HG02852 (cell line): ENCODE measurements at regions not wholly inside any gene's neighbourhood (a gene's known extent, or its start where the extent isn't known, plus 50 kb on each side); places are given as distances from the start of the nearest gene placed in this dataset.
"Not testable (repeated sequence)": the region's sequence is repeated elsewhere in the genome, so short reads cannot be mapped to it uniquely, and the experiment has no call there.

ENCODE experiments used
- ATAC-seq: cut with Tn5 transposase; IDR thresholded peaks from one replicate; pipeline ENCODE4 v1.9.1; 2021; ENCODE audit warnings: mild to moderate bottlenecking, moderate library complexity; ENCODE audit not compliant: unreplicated experiment

DNA sequence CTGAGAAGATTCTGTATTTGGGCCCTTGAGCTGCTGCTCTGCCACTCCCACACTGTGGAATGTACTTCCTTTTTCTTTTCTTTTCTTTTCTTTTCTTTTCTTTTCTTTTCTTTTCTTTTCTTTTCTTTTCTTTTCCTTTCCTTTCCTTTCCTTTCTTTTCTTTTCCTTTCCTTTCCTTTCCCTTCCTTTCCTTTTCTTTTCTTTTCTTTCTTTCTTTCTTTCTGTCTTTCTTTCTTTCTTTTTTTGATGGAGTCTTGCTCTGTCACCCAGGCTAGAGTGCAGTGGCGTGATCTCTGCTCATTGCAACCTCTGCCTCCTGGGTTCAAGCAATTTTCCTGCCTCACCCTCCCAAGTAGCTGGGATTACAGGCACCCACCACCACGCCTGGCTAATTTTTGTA is 89.8 kb downstream of the DNAAF6 start:
- ATAC-seq: not testable (repeated sequence)

GRCh38 chrX:107298276-107298675 is 91.9 kb downstream of the DNAAF6 start:
- ATAC-seq: no peak

GRCh38 chrX:107301253-107301652 is 94.8 kb downstream of the DNAAF6 start:
- ATAC-seq: no peak

DNA sequence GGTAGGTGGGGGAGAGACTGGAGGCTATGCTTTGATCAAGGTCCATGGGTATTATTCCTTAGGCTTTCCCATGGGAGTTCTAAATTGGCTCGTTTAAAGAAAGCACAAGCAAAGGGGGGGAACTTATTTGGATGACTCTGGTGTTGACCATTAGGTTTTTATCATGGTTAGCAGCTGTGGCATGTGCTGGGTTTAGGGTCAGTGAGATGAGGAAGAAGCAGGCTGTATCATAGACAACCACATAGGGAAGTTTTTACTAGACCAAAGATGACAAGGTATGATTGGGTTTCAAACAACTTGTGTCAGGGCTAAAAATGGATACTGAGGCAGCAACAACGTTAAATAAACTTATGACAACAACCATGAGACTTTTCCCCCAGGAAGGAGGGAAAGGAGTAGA is 97.7 kb downstream of the DNAAF6 start:
- ATAC-seq: no peak

DNA sequence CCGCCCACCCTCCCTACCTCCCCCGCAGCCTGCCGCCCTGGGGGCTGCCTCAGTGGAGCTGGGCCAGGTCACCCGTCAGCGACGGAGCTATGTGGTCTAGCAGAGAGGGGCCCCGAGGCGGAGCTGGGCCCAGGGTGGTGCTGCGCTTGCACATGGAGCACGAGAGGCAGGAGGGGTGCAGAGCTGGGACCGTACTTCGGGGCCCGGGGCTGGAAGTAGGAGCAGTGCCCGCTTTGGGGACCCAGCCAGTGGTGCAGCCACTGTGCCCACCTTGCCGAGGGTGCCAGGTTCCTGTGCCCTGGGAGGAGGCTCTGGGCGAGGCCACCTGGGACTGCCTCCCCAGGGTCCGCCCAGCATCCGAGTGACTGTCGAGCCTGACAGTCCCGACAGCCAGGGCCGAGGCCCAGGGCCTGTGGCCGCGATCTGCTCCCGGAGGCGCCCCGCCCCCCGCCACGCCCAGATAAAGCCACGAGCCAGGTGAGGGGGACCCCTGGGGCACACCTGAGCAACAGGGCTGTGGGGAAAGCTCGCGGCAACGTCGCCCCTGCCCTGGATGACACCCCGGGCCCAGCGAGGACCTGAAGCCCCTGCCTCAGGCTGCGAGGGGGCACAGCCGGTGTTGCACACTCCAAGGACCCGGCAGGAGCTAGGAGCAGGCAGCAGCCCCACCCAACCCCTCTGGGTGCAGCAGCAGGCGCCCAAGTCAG is 117.5 kb downstream of the DNAAF6 start:
- ATAC-seq: no peak

GRCh38 chrX:107324493-107325310 is 118.3 kb downstream of the DNAAF6 start:
- ATAC-seq: no peak

DNA sequence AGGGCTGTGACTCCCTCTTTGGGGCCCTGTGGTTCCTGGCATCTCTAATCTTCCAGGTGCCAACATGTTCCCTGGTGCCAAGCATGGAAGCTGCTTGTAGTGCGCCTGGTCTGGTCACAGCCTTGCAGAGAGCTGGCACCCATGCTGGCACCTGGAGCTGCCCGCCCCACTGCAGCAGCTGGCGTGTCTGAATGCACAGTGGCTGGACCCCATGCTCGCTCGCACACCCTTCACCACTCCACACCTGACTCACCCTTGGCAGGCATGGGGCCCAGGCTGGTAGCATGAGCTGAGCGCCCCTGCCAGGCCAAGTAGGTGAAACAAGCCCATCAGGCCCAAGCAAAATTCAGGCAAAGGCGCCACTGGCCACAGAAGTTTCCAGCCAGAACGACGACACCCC is 119.1 kb downstream of the DNAAF6 start:
- no peak for ATAC-seq

- no peak for ATAC-seq
Observed at GRCh38 chrX:107348051-107348450, 101.4 kb upstream of the FRMPD3 start.

GRCh38 chrX:107348990-107349389 is 100.5 kb upstream of the FRMPD3 start:
- no peak for ATAC-seq

DNA sequence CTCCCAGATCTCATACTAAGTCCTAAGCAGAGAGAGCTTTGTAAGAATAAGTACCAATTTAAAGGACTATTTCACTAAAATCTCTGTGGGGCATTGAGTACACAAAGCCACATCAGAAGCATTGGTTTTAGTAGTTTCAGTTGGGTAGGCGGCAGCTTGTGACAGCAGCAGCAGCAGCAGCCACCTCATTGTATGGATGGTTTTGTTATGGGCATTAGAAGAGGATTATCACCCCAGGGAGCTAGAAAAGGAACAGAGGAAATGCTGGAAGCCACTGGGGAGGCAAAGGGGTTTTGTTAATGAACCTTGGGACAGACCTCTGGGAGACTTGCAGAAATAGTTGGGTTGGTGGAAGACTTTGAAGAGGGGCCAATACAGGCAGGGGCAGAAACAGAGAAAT is 93.9 kb upstream of the FRMPD3 start:
- no peak for ATAC-seq

DNA sequence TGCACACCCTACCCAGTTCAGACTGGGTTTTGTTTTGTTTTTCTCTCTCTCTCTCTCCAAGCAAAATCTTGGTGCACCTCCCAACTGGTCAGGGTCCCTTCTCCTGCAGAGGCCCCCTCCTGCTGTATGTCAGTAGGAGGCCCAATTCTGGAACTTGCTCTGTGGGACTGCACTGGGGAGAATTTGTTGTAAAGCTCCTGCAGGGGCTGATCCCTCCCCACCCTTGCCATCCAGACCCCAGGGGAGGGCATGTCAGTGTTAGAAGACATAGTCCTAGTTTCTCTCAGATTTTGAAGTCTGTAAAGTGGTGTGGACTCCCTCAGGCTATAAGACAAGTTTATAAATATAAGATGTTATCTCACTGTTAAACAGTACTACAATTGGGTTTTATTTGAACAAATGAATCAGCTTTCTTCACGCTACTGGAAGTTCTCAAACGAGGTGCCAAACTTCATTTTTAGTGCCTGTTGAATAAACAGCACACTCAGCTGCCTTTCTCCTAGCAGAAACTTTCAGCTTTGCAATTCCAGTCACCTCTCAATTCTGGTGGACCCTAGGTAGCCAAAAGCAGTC is 88.6 kb upstream of the FRMPD3 start:
- no peak for ATAC-seq

GRCh38 chrX:107370185-107370584 is 79.3 kb upstream of the FRMPD3 start:
- not testable (repeated sequence) for ATAC-seq

DNA sequence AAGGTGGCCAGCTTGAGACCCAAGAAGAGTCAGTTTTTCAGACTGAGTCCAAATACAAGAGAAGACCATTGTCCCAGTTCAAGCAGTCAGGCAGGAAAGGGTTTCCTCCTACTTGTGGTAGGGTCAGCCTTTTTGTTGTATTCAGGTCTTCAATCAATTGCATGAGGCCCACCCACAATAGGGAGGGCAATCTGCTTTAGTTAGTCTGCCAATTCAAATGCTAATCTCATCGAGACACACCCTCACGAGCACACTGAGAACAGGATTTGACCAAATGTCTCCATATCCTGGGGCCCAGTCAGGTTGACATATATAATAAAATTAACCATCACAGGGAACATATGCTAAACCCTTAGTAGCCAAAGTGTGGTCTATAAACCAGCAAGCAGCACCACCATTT is 75.3 kb upstream of the FRMPD3 start:
- ATAC-seq: no peak

- ATAC-seq: no peak
Observed at GRCh38 chrX:107374831-107375230, 74.6 kb upstream of the FRMPD3 start.

DNA sequence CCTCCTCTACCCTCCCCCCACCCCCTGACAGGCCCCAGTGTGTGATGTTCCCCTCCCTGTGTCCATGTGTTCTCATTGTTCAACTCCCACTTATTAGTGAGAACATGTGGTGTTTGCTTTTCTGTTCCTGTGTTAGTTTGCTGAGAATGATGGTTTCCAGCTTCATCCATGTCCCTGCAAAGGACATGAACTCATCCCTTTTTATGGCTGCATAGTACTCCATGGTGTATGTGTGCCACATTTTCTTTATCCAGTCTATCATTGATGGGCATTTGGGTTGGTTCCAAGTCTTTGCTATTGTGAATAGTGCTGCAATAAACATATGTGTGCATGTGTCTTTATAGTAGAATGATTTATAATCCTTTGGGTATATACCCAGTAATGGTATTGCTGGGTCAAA is 73.3 kb upstream of the FRMPD3 start:
- ATAC-seq: not testable (repeated sequence)

DNA sequence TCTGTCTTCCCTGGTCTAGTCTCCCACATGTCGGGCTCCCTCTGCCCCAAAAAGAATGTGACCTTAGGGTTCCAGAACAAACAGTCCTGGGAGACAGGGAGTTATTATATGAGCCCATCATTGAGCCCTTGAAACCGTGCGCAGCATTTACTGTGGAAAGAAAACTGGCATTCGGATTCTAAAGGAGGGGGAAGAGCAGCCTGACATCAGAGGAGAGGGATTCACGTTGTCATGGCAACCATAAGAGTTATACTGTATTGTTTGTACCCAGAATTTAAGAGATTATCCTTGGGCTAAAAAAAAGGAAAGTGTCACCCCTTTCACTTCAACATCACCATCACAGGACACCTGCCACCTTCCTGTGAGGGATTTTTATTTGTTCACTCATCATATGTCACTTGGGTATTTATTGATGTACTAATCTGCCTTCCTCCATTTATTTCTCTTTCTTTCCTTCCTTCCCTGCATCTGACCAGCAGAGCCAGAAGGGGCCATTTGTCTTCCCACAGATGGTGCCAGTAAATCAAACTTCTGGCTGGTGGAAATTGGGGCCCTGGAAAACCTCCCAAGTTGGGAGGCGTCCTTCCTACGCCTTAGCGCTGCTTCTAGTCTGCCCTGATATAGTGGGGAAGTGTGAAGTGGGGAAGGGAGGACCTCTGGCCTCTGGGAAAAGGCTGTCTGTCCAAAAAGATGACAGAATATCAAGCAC is 64.9 kb upstream of the FRMPD3 start:
- no peak for ATAC-seq

- ATAC-seq: no peak
Observed at GRCh38 chrX:107389726-107390125, 59.7 kb upstream of the FRMPD3 start.

DNA sequence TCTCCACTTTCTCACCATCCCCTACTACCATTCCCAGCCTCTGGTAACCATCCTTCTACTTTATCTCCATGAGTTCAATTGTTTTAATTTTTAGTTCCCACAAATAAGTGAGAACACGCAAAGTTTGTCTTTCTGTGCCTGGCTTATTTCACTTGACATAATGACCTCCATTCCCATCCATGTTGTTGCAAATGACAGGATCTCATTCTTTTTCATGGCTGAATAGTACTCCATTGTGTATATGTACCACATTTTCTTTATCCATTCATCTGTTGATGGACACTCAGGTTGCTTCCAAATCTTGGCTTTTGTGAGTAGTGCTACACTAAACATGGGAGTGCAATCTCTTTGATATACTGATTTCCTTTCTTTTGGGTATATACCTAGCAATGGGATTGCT is 55.8 kb upstream of the FRMPD3 start:
- not testable (repeated sequence) for ATAC-seq

GRCh38 chrX:107396235-107396634 is 53.2 kb upstream of the FRMPD3 start:
- no peak for ATAC-seq

DNA sequence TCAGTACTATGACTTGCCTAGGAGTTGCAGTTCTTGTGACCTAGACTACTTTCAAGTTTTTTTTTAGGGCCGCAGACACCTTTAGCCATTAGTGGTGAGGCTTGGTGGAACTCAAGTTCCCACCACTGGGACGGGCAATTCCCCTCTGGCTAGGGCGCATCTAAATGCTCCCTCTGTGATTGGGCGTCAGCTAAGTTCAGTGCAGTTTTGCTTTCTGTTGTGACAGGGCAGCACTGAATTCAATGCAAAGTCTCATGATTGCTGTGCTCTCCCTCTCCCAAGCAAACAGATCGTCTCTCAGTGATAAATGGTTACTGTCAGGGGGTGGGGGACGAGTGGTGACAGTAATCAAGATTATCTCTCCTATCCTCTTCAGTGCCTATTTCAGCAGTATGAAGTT is 52.7 kb upstream of the FRMPD3 start:
- ATAC-seq: no peak

DNA sequence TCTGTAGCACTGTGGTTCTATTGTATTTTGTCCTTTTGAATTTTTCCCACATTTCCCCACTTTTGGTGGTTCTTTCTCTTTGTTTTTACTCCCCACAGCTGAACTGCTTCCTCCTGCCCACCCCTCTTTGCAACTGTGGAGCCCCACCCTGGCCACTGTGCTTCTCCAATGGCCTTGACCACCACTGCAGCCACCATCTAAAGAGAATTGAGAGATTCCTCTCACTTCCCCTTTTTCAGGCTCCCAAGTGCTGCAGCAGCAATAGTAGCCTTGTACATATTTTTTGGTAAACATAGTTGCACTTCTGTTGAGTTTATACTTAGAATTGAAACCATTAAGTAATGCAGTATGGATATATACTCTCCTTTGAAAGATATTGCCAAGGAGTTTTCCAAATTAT is 51.3 kb upstream of the FRMPD3 start:
- peak; percentile 66 for ATAC-seq
